NB4 (cell line): ENCODE measurements at regions not wholly inside any gene's neighbourhood (a gene's known extent, or its start where the extent isn't known, plus 50 kb on each side); places are given as distances from the start of the nearest gene placed in this dataset.

Experiments used
- CTCF ChIP-seq: IDR thresholded peaks from one replicate; pipeline ENCODE4 v1.5.1; 2012; ENCODE audit warnings: low read depth, low read length
- MYC ChIP-seq: IDR thresholded peaks from 2 replicates; pipeline ENCODE4 v1.6.1; 2011; ENCODE audit warnings: low read depth, low read length
- POLR2A ChIP-seq: IDR thresholded peaks from 2 replicates; pipeline ENCODE4 v1.6.1; 2011; ENCODE audit warnings: mild to moderate bottlenecking; ENCODE audit not compliant: insufficient read length; ENCODE audit errors: extremely low read depth

GRCh38 chr16:52071101-52071500 lies 475.8 kb downstream of the TOX3 start:
- TF ChIP-seq CTCF (no peak), MYC (no peak), POLR2A (no peak)
